ENCODE measurements at regions not wholly inside any gene's neighbourhood (a gene's known extent, or its start where the extent isn't known, plus 50 kb on each side); places are given as distances from the start of the nearest gene placed in this dataset.
A peak's percentile ranks its signal among the peaks of the same experiment; 100 is the strongest.
"Not testable (repeated sequence)": the region's sequence is repeated elsewhere in the genome, so short reads cannot be mapped to it uniquely, and the experiment has no call there.

DNA sequence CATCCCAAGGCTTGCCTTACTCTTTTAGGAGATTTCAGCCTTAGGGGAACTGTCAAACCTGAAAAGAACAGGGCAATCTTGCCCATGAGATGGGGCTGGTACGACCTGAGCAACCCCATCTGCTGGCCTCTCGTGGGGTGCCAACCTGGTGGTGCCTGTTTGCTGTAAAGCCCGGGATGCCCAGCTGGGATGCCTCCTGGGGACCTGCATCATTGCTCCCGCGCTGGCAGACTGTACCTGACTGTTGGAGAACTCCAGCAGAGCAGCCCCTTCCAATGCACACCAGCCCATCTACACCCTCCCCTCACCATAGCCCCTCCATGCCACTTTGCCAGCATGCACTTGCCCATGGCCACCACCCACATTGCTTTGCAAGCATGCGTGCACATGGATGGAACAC lies 335.7 kb downstream of the RPS29 start:
- Histone ChIP-seq H3K36me3 (ENCODE audit: control insufficient read depth, insufficient read depth, low read length) (no peaks in the 10 kb centered on the region), H3K27ac (ENCODE audit: low read length) (no peak overlapping the region), H3K4me3 (ENCODE audit: low read length) (no peak overlapping the region), H3K9me3 (ENCODE audit: control insufficient read depth, insufficient read depth, low read length) (no peaks in the 10 kb centered on the region), H3K4me1 (ENCODE audit: control insufficient read depth, insufficient read depth, low read length) (no peaks in the 10 kb centered on the region), H3K27me3 (ENCODE audit: control insufficient read depth, insufficient read depth, low read length) (no peaks in the 10 kb centered on the region)
- WGBS (ENCODE audit: insufficient coverage, insufficient read length), result no CpG with 5 or more reads among the region's 6 CpGs
- no peak for DNase-seq (ENCODE audit: low read depth, low spot score)

GRCh38 chr14:49250109-49250508 lies 336.1 kb downstream of the RPS29 start:
- Histone ChIP-seq H3K4me1 (ENCODE audit: control insufficient read depth, insufficient read depth, low read length) (no peaks in the 10 kb centered on the region), H3K27me3 (ENCODE audit: control insufficient read depth, insufficient read depth, low read length) (no peaks in the 10 kb centered on the region), H3K9me3 (ENCODE audit: control insufficient read depth, insufficient read depth, low read length) (no peaks in the 10 kb centered on the region), H3K36me3 (ENCODE audit: control insufficient read depth, insufficient read depth, low read length) (no peaks in the 10 kb centered on the region), H3K27ac (ENCODE audit: low read length) (no peak overlapping the region), H3K4me3 (ENCODE audit: low read length) (no peak overlapping the region)
- no CpG with 5 or more reads among the region's 4 CpGs for WGBS (ENCODE audit: insufficient coverage, insufficient read length)
- no peak for DNase-seq (ENCODE audit: low read depth, low spot score)

DNA sequence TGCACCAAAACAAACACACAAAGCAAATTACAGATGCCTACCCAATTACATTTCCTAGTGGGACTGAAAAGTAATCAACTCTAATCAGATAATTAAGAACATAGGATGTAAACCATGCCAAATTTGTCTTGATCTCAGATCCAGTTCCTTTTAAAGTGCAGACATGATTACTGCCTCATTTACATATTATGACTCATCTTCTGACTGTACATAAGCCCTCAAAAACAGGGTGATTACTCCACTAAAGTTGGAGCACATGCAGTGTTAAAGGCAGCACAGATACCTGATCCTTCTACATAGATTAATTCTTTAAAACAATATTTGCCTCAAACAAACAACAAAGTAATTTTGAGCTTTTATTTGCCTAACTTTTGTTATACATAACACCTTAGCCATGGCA lies 337.2 kb downstream of the RPS29 start:
- Histone ChIP-seq H3K4me3 (ENCODE audit: low read length) (no peak overlapping the region), H3K9me3 (ENCODE audit: control insufficient read depth, insufficient read depth, low read length) (no peaks in the 10 kb centered on the region), H3K36me3 (ENCODE audit: control insufficient read depth, insufficient read depth, low read length) (no peaks in the 10 kb centered on the region), H3K27ac (ENCODE audit: low read length) (no peak overlapping the region), H3K27me3 (ENCODE audit: control insufficient read depth, insufficient read depth, low read length) (no peaks in the 10 kb centered on the region), H3K4me1 (ENCODE audit: control insufficient read depth, insufficient read depth, low read length) (no peaks in the 10 kb centered on the region)
- no peak for DNase-seq (ENCODE audit: low read depth, low spot score)

DNA sequence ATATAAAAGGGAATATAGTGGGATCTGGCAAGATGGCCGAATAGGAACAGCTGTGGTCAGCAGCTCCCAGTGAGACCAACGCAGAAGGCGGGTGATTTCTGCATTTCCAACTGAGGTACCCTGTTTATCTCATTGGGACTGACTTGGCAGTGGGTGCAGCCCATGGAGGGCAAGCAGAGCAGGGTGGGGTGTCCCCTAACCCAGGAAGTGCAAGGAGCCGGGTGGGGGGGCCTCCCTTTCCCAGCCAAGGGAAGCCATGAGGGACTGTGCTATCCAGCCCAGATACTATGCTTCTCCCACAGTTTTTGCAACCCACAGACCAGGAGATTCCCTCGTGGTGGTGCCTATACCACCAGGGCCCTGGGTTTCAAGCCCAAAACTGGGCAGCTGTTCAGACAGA lies 342.4 kb downstream of the RPS29 start:
- no CpG with 5 or more reads among the region's 5 CpGs for WGBS (ENCODE audit: insufficient coverage, insufficient read length)
- not testable (repeated sequence) for DNase-seq (ENCODE audit: low read depth, low spot score); H3K36me3 ChIP-seq (ENCODE audit: control insufficient read depth, insufficient read depth, low read length); H3K27ac ChIP-seq (ENCODE audit: low read length); H3K27me3 ChIP-seq (ENCODE audit: control insufficient read depth, insufficient read depth, low read length); H3K4me1 ChIP-seq (ENCODE audit: control insufficient read depth, insufficient read depth, low read length); H3K4me3 ChIP-seq (ENCODE audit: low read length); H3K9me3 ChIP-seq (ENCODE audit: control insufficient read depth, insufficient read depth, low read length)

- Histone ChIP-seq H3K4me3 (ENCODE audit: low read length) (no peak overlapping the region), H3K36me3 (ENCODE audit: control insufficient read depth, insufficient read depth, low read length) (no peaks in the 10 kb centered on the region)
- WGBS (ENCODE audit: insufficient coverage, insufficient read length), result no CpG with 5 or more reads among the region's 4 CpGs
Measured at GRCh38 chr14:49240383-49240782, 345.8 kb downstream of the RPS29 start.

DNA sequence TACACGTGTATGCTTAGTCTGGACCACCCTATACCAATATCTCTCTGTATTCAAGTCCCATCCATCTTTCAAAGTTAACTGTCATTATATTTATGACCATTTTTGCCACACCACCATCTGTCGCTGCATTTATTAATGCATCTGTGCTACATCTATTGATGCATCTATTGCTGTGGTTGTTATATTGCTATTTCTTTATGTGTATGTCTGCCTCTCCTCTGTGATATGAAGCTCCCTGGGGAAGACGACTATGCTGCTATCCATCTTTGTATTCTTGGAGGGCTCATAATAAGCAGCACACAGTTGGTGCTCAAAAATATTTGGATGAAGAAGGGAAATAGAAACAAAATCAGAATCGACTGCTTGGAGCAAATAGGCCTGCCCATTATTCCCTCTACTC lies 357.6 kb downstream of the RPS29 start:
- Histone ChIP-seq H3K27ac (ENCODE audit: low read length) (no peak overlapping the region), H3K4me3 (ENCODE audit: low read length) (no peak overlapping the region), H3K27me3 (ENCODE audit: control insufficient read depth, insufficient read depth, low read length) (no peaks in the 10 kb centered on the region), H3K9me3 (ENCODE audit: control insufficient read depth, insufficient read depth, low read length) (no peaks in the 10 kb centered on the region), H3K36me3 (ENCODE audit: control insufficient read depth, insufficient read depth, low read length) (no peaks in the 10 kb centered on the region), H3K4me1 (ENCODE audit: control insufficient read depth, insufficient read depth, low read length) (no peaks in the 10 kb centered on the region)
- no peak for DNase-seq (ENCODE audit: low read depth, low spot score)
- WGBS (ENCODE audit: insufficient coverage, insufficient read length), result no CpG with 5 or more reads among the region's 4 CpGs

More at GRCh38 chr14:49240383-49240782, 345.8 kb downstream of the RPS29 start:
- Histone ChIP-seq H3K4me1 (ENCODE audit: control insufficient read depth, insufficient read depth, low read length) (no peaks in the 10 kb centered on the region), H3K9me3 (ENCODE audit: control insufficient read depth, insufficient read depth, low read length) (peaks cover 4% of the 10 kb centered on the region; the same call in 1 of the 2 replicates), H3K27ac (ENCODE audit: low read length) (no peak overlapping the region), H3K27me3 (ENCODE audit: control insufficient read depth, insufficient read depth, low read length) (no peaks in the 10 kb centered on the region)
- DNase-seq (ENCODE audit: low read depth, low spot score), result peak; percentile 2

DNA sequence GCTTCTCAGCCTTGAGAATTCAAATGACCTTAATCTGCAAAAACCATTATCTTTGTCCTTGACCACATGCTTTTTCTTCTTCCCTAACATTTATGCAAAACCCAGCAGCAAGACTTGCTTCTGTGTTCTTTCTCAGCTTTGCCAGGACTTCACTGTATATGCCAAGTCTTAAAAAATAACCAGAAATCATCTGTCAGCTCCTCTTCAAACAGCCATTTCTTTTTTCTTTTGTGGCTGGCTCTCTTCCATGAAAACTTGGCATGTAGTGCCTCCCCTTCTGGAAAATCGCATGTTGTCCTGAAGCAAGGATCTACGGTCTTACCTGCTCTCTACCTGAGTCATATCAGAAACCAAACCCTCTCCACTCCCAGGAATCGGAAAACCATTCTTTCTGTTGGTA lies 364.9 kb downstream of the RPS29 start:
- WGBS (ENCODE audit: insufficient coverage, insufficient read length), result no CpG with 5 or more reads among the region's 3 CpGs
- Histone ChIP-seq H3K27ac (ENCODE audit: low read length) (no peak overlapping the region), H3K36me3 (ENCODE audit: control insufficient read depth, insufficient read depth, low read length) (no peaks in the 10 kb centered on the region), H3K9me3 (ENCODE audit: control insufficient read depth, insufficient read depth, low read length) (no peaks in the 10 kb centered on the region), H3K4me3 (ENCODE audit: low read length) (no peak overlapping the region), H3K27me3 (ENCODE audit: control insufficient read depth, insufficient read depth, low read length) (no peaks in the 10 kb centered on the region), H3K4me1 (ENCODE audit: control insufficient read depth, insufficient read depth, low read length) (no peaks in the 10 kb centered on the region)
- no peak for DNase-seq (ENCODE audit: low read depth, low spot score)

DNA sequence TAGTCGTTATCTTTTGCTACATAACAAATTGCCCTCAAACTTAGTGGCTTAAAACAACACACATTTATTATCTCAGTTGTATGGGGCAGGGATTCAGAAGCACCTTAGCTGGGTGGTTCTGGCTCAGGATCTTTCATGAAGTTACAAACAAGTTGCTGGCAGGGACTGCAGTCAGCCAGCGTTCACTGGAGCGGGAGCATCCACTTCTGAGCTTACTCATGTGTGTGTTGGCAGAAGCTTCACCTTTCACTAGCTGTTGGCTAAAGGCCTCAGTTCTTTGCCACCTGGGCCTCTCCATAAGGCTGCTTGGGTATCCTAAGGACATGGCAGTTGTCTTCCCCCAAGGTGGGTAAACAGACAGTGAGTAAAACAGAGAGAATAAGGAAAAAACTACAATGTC lies 365.7 kb downstream of the RPS29 start:
- no peaks in the 10 kb centered on the region for H3K27me3 ChIP-seq (ENCODE audit: control insufficient read depth, insufficient read depth, low read length)
- no peak overlapping the region for H3K27ac ChIP-seq (ENCODE audit: low read length)
- H3K4me1 ChIP-seq (ENCODE audit: control insufficient read depth, insufficient read depth, low read length), result no peaks in the 10 kb centered on the region
- H3K4me3 ChIP-seq (ENCODE audit: low read length), result no peak overlapping the region
- no CpG with 5 or more reads among the region's 3 CpGs for WGBS (ENCODE audit: insufficient coverage, insufficient read length)
- H3K36me3 ChIP-seq (ENCODE audit: control insufficient read depth, insufficient read depth, low read length), result no peaks in the 10 kb centered on the region
- DNase-seq (ENCODE audit: low read depth, low spot score), result no peak
- H3K9me3 ChIP-seq (ENCODE audit: control insufficient read depth, insufficient read depth, low read length), result no peaks in the 10 kb centered on the region

DNA sequence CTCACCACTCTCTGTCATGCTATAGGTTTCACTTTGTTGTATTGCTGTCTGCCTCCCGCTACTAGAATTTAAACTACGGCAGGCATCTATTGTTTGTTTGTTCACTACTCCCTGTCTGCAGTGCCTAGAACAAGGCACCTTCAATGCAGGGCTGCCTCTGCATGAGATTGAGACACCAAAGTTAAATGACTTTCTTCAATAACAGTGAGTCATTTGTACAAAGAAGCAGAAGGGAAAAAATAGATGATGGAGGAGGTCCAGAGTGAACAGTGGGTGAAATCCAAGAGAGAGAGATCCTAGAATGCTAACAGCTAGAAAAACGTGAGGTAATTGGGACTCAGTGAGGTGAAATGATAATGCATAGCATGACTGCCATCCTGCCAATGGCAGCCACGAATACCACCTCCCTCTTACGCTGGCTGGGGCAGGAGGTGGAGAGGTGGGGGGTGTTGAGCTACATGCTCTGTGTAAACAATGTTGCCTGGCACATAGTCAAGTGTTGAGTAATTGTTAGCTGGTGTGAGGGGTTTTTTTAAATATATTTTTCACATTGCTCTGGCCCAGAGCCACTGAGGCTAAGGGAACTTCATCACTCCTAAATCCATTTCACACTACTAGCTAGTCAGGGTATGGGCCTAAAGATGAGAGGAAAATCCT lies 367.6 kb downstream of the RPS29 start:
- Histone ChIP-seq H3K4me3 (ENCODE audit: low read length) (no peak overlapping the region), H3K4me1 (ENCODE audit: control insufficient read depth, insufficient read depth, low read length) (no peaks in the 10 kb centered on the region), H3K36me3 (ENCODE audit: control insufficient read depth, insufficient read depth, low read length) (no peaks in the 10 kb centered on the region), H3K9me3 (ENCODE audit: control insufficient read depth, insufficient read depth, low read length) (no peaks in the 10 kb centered on the region), H3K27me3 (ENCODE audit: control insufficient read depth, insufficient read depth, low read length) (no peaks in the 10 kb centered on the region), H3K27ac (ENCODE audit: low read length) (no peak overlapping the region)
- WGBS (ENCODE audit: insufficient coverage, insufficient read length), result no CpG with 5 or more reads among the region's 5 CpGs
- DNase-seq (ENCODE audit: low read depth, low spot score), result no peak

DNA sequence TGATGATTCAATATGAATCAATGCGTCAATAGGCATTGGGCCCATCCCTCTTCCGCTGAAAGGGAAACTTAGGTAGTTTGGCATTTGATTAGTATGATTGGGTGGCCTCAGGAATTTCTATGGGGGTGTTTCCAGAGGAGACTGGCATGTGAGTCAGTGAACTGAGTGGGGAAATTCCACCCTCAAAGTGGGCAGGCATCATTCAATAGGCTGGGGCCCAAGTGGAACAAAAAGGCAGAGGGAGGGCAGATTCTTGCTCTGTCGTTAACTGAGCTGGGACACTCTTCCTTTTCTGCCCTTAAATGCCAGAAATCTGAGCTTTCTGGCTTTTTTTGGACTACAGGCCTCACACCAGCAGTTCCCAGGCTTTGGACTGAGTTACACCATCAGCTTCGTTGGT lies 373.5 kb downstream of the RPS29 start:
- no peak for DNase-seq (ENCODE audit: low read depth, low spot score)
- H3K4me3 ChIP-seq (ENCODE audit: low read length), result no peak overlapping the region
- no peaks in the 10 kb centered on the region for H3K9me3 ChIP-seq (ENCODE audit: control insufficient read depth, insufficient read depth, low read length)
- H3K4me1 ChIP-seq (ENCODE audit: control insufficient read depth, insufficient read depth, low read length), result no peaks in the 10 kb centered on the region
- no CpG with 5 or more reads among the region's 4 CpGs for WGBS (ENCODE audit: insufficient coverage, insufficient read length)
- H3K36me3 ChIP-seq (ENCODE audit: control insufficient read depth, insufficient read depth, low read length), result no peaks in the 10 kb centered on the region
- H3K27me3 ChIP-seq (ENCODE audit: control insufficient read depth, insufficient read depth, low read length), result no peaks in the 10 kb centered on the region
- no peak overlapping the region for H3K27ac ChIP-seq (ENCODE audit: low read length)

- no peak overlapping the region for H3K4me3 ChIP-seq (ENCODE audit: low read length)
- no peaks in the 10 kb centered on the region for H3K27me3 ChIP-seq (ENCODE audit: control insufficient read depth, insufficient read depth, low read length)
- H3K9me3 ChIP-seq (ENCODE audit: control insufficient read depth, insufficient read depth, low read length), result no peaks in the 10 kb centered on the region
- H3K36me3 ChIP-seq (ENCODE audit: control insufficient read depth, insufficient read depth, low read length), result no peaks in the 10 kb centered on the region
- no peak for DNase-seq (ENCODE audit: low read depth, low spot score)
- H3K4me1 ChIP-seq (ENCODE audit: control insufficient read depth, insufficient read depth, low read length), result no peaks in the 10 kb centered on the region
- no peak overlapping the region for H3K27ac ChIP-seq (ENCODE audit: low read length)
- WGBS (ENCODE audit: insufficient coverage, insufficient read length), result no CpG with 5 or more reads among the region's 1 CpG
Measured at GRCh38 chr14:49209416-49209815, 376.8 kb downstream of the RPS29 start.

Data from iPS DF 6.9 (cell line).